Brain microvascular endothelial cell (primary cell): ENCODE measurements at regions not wholly inside any gene's neighbourhood (a gene's known extent, or its start where the extent isn't known, plus 50 kb on each side); places are given as distances from the start of the nearest gene placed in this dataset.

Experiments used
- DNase-seq: peaks from one replicate; pipeline ENCODE4 v3.0.0-alpha.2; 2020
- H3K27ac ChIP-seq: fragments of 250-450 bp; sonication (Bioruptor Pico); 2 replicates; pipeline ENCODE4 v1.5.1; 2020; ENCODE audit warnings: mild to moderate bottlenecking, moderate library complexity
- H3K27me3 ChIP-seq: fragments of 250-450 bp; sonication (Bioruptor Pico); replicated peaks from 2 replicates; pipeline ENCODE4 v1.5.1; 2020; ENCODE audit warnings: mild to moderate bottlenecking
- H3K36me3 ChIP-seq: fragments of 250-450 bp; sonication (Bioruptor Pico); replicated peaks from 2 replicates; pipeline ENCODE4 v1.5.1; 2020; ENCODE audit warnings: mild to moderate bottlenecking
- H3K4me3 ChIP-seq: 2 replicates; pipeline ENCODE4 v1.5.1; 2011; ENCODE audit warnings: low read depth, mild to moderate bottlenecking, control low read depth, low read length, moderate library complexity
- in situ Hi-C: cut with HindIII; loops from 2 replicates; pipeline ENCODE4 v1.10.0; 2017; ENCODE audit warnings: low sequenced_read_pairs, low pct_ligation_motif_present
- TF ChIP-seq, protein P1 (sequence below): IDR thresholded peaks from 2 replicates; pipeline ENCODE4 v1.5.1; 2011; ENCODE audit warnings: low read depth, mild to moderate bottlenecking, moderate library complexity, low read length, control low read depth, inconsistent platforms; ENCODE audit errors: missing control alignments

DNA sequence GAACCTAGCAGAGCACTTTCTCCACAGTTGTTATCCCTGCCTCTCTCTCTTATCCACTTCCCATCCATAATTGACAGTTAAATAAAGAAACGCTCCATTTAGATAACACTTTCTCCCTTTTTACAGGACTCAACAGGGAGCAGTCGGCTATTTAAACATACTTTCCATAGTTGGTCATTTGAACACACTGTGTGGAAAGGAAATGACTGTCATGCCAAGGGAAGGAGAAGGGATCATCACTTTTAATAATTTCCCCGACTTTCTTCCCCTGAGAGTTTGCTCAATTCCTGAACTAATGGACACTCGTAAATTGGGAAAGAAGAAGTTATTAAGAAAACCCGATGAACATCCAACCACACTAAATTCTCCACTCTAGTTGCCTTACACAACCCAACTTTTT lies 400.8 kb upstream of the PTGER4 start:
- H3K4me3 ChIP-seq: no peak overlapping the region
- no peak overlapping the region for H3K27ac ChIP-seq
- DNase-seq: no peak
- TF ChIP-seq, protein P1, sequence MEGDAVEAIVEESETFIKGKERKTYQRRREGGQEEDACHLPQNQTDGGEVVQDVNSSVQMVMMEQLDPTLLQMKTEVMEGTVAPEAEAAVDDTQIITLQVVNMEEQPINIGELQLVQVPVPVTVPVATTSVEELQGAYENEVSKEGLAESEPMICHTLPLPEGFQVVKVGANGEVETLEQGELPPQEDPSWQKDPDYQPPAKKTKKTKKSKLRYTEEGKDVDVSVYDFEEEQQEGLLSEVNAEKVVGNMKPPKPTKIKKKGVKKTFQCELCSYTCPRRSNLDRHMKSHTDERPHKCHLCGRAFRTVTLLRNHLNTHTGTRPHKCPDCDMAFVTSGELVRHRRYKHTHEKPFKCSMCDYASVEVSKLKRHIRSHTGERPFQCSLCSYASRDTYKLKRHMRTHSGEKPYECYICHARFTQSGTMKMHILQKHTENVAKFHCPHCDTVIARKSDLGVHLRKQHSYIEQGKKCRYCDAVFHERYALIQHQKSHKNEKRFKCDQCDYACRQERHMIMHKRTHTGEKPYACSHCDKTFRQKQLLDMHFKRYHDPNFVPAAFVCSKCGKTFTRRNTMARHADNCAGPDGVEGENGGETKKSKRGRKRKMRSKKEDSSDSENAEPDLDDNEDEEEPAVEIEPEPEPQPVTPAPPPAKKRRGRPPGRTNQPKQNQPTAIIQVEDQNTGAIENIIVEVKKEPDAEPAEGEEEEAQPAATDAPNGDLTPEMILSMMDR: no peak
- H3K27me3 ChIP-seq: no peaks in the 10 kb centered on the region
- no peaks in the 10 kb centered on the region for H3K36me3 ChIP-seq
- in situ Hi-C loops: no loop called here

GRCh38 chr5:40277161-40277906 lies 402.4 kb upstream of the PTGER4 start:
- no peak overlapping the region for H3K4me3 ChIP-seq
- H3K27ac ChIP-seq: no peak overlapping the region
- TF ChIP-seq, protein P1: no peak
- H3K36me3 ChIP-seq: no peaks in the 10 kb centered on the region
- in situ Hi-C loops: no loop called here
- no peak for DNase-seq
- no peaks in the 10 kb centered on the region for H3K27me3 ChIP-seq

DNA sequence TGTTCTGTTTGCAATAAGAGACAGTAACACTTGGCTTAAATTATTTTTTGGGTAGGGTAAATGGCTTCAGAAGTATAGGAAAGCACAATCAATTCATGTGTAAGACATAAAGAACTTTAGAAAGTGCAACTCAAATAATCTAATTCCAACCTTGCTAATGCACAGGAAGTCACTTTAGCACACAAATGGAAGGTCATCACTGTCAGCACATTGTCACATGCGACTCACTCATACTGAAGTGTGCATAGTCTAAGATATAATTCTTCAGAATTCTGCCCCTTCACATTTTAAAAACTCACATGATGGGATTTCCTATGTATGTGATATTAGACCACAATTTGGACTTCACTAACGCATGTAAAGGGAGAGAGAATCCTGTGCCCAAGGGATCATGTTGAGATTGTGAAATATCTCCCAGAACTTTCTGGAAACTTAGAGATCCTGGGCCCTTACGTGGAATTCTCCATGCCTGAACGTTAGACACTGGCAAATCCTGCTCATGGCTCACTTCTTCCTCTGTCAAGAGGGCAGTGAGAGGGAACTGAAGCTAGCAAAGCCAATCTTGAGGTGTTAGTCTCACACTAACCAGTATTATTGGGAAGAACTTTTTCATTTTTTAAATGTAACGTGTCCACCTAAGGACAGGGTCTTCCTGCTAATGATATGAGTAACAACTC lies 403.2 kb upstream of the PTGER4 start:
- TF ChIP-seq, protein P1: no peak
- Histone ChIP-seq H3K4me3 (no peak overlapping the region), H3K27me3 (no peaks in the 10 kb centered on the region), H3K27ac (no peak overlapping the region), H3K36me3 (no peaks in the 10 kb centered on the region)
- no peak for DNase-seq
- in situ Hi-C loops: no loop called here

DNA sequence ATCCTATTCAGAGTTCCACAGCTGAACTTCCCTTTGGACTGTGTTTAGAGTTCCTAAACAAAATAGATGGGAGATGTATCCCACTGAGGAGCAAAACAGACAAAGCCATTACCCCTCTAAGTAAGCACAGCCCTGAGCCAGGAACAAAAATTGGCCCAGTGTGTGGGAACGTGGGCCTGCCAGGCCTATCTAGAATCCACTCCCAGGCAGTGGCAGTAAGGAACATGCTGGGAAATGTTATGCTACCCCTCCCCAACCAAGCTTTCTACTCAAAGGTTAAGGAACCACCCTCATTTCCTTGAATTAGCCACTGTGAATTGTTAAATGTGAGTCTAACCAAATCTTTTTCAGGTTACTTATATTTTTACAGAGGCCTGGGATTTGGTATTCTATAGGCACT lies 405.1 kb upstream of the PTGER4 start:
- Histone ChIP-seq H3K36me3 (no peaks in the 10 kb centered on the region), H3K4me3 (no peak overlapping the region), H3K27ac (no peak overlapping the region), H3K27me3 (no peaks in the 10 kb centered on the region)
- in situ Hi-C loops: no loop called here
- DNase-seq: no peak
- TF ChIP-seq, protein P1: no peak

GRCh38 chr5:40273936-40274335 lies 405.8 kb upstream of the PTGER4 start:
- H3K27me3 ChIP-seq: no peaks in the 10 kb centered on the region
- no peak overlapping the region for H3K27ac ChIP-seq
- H3K4me3 ChIP-seq: no peak overlapping the region
- in situ Hi-C loops: no loop called here
- H3K36me3 ChIP-seq: no peaks in the 10 kb centered on the region
- TF ChIP-seq, protein P1: no peak
- DNase-seq: peak; percentile 18
